ENCODE measurements at regions not wholly inside any gene's neighbourhood (a gene's known extent, or its start where the extent isn't known, plus 50 kb on each side); places are given as distances from the start of the nearest gene placed in this dataset.
"Not testable (repeated sequence)": the region's sequence is repeated elsewhere in the genome, so short reads cannot be mapped to it uniquely, and the experiment has no call there.

- H3K36me3 ChIP-seq (ENCODE audit: control insufficient read depth, low read length) = no peaks in the 10 kb centered on the region
- H3K9me2 ChIP-seq (replicated peaks; ENCODE audit: control insufficient read depth, low read length) = no peaks in the 10 kb centered on the region
- H3K4me1 ChIP-seq (ENCODE audit: control insufficient read depth, low read length) = no peaks in the 10 kb centered on the region
- H3K27me3 ChIP-seq (ENCODE audit: control insufficient read depth, low read length) = no peaks in the 10 kb centered on the region
- TF ChIP-seq, protein P1, sequence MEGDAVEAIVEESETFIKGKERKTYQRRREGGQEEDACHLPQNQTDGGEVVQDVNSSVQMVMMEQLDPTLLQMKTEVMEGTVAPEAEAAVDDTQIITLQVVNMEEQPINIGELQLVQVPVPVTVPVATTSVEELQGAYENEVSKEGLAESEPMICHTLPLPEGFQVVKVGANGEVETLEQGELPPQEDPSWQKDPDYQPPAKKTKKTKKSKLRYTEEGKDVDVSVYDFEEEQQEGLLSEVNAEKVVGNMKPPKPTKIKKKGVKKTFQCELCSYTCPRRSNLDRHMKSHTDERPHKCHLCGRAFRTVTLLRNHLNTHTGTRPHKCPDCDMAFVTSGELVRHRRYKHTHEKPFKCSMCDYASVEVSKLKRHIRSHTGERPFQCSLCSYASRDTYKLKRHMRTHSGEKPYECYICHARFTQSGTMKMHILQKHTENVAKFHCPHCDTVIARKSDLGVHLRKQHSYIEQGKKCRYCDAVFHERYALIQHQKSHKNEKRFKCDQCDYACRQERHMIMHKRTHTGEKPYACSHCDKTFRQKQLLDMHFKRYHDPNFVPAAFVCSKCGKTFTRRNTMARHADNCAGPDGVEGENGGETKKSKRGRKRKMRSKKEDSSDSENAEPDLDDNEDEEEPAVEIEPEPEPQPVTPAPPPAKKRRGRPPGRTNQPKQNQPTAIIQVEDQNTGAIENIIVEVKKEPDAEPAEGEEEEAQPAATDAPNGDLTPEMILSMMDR (IDR thresholded peaks at IDR 0.05; ENCODE audit: low read depth, low read length, poor library complexity, severe bottlenecking) = no peak
- no peak for TF ChIP-seq EZH2phosphoT487 (IDR thresholded peaks at IDR 0.05; ENCODE audit: borderline replicate concordance, low read length)
- H4K20me1 ChIP-seq (ENCODE audit: control insufficient read depth, insufficient read depth, low read depth, low read length) = no peaks in the 10 kb centered on the region
- no peaks in the 10 kb centered on the region for H3K9me3 ChIP-seq (ENCODE audit: control insufficient read depth, insufficient read depth, low read length)
- H3K27ac ChIP-seq (ENCODE audit: low read depth, low read length) = no peak overlapping the region
- no peaks in the 10 kb centered on the region for H3K79me2 ChIP-seq (ENCODE audit: control insufficient read depth, low read length)
- no peak overlapping the region for H3K4me2 ChIP-seq (ENCODE audit: low read length)
- H3F3A ChIP-seq (ENCODE audit: control insufficient read depth, insufficient read depth) = no peaks in the 10 kb centered on the region
- no peak overlapping the region for H3K4me3 ChIP-seq (ENCODE audit: low read length)
Measured at GRCh38 chr13:105672881-105673280, 862.6 kb downstream of the EFNB2 start.

DNA sequence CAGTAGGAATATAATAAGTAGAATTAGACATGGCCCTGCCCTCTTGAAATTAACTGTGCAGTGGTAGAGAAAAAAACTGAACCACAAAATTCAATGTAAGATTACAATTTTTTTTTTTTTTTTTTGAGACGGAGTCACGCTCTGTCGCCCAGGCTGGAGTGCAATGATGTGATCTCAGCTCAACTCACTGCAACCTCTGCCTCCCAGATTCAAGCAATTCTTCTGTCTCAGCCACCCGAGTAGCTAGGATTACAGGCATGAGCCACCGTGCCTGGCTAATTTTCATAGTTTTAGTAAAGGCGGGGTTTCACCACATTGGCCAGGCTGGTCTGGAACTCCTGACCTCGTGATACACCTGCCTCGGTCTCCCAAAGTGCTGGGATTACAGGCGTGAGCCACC is 864.3 kb downstream of the EFNB2 start:
- not testable (repeated sequence) for H3F3A ChIP-seq (ENCODE audit: control insufficient read depth, insufficient read depth); H3K4me3 ChIP-seq (ENCODE audit: low read length); H3K9me2 ChIP-seq (replicated peaks; ENCODE audit: control insufficient read depth, low read length); H3K4me1 ChIP-seq (ENCODE audit: control insufficient read depth, low read length); H4K20me1 ChIP-seq (ENCODE audit: control insufficient read depth, insufficient read depth, low read depth, low read length); H3K27ac ChIP-seq (ENCODE audit: low read depth, low read length); H3K4me2 ChIP-seq (ENCODE audit: low read length); H3K36me3 ChIP-seq (ENCODE audit: control insufficient read depth, low read length); H3K79me2 ChIP-seq (ENCODE audit: control insufficient read depth, low read length); H3K9me3 ChIP-seq (ENCODE audit: control insufficient read depth, insufficient read depth, low read length); H3K27me3 ChIP-seq (ENCODE audit: control insufficient read depth, low read length)

DNA sequence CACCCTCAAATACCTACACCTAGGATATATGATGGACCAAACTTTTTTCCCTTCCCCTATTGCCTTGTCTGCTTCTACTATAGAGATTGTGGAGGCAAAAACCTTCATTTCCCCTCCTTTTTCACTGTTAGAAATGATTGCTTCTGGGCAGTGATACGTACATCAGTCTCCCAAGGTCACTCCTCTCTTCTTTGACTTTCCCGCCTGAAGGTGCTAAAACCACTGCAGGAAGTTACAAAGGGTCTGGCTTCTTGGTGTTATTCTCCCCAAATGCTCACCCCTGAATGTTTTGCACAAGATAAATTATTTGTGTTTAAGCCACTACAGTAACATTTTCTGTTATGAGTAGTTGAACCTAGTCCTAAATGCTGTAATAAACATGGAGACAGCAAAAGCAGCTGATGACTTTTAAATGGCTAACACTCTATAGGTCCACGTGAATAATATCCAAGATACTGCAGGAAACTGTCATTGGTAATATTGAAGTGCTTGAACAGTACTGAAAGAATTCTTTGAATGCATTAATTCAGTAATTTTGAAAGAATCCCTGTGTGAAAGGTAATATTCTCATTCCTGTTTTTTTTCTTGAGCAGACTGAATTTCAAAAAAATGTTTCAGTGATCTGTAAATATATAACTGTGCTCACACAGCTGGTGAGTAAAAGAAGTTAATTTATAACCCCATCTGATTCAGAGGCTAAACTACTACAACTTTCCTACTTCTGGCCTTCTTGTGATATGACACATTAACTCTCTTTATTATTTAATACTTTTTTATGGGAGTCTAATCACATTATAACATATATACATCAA is 865.1 kb downstream of the EFNB2 start:
- Histone ChIP-seq H3K27ac (ENCODE audit: low read depth, low read length) (no peak overlapping the region), H3F3A (ENCODE audit: control insufficient read depth, insufficient read depth) (no peaks in the 10 kb centered on the region), H3K9me3 (ENCODE audit: control insufficient read depth, insufficient read depth, low read length) (no peaks in the 10 kb centered on the region), H4K20me1 (ENCODE audit: control insufficient read depth, insufficient read depth, low read depth, low read length) (no peaks in the 10 kb centered on the region), H3K9me2 (replicated peaks; ENCODE audit: control insufficient read depth, low read length) (no peaks in the 10 kb centered on the region), H3K36me3 (ENCODE audit: control insufficient read depth, low read length) (no peaks in the 10 kb centered on the region), H3K27me3 (ENCODE audit: control insufficient read depth, low read length) (no peaks in the 10 kb centered on the region), H3K4me1 (ENCODE audit: control insufficient read depth, low read length) (no peaks in the 10 kb centered on the region), H3K4me2 (ENCODE audit: low read length) (no peak overlapping the region), H3K79me2 (ENCODE audit: control insufficient read depth, low read length) (no peaks in the 10 kb centered on the region), H3K4me3 (ENCODE audit: low read length) (no peak overlapping the region)
- no peak for TF ChIP-seq EZH2phosphoT487 (IDR thresholded peaks at IDR 0.05; ENCODE audit: borderline replicate concordance, low read length)
- TF ChIP-seq, protein P1 (IDR thresholded peaks at IDR 0.05; ENCODE audit: low read depth, low read length, poor library complexity, severe bottlenecking) = no peak

- no peaks in the 10 kb centered on the region for H3K4me1 ChIP-seq (ENCODE audit: control insufficient read depth, low read length)
- no peaks in the 10 kb centered on the region for H3K36me3 ChIP-seq (ENCODE audit: control insufficient read depth, low read length)
- TF ChIP-seq, protein P1 (IDR thresholded peaks at IDR 0.05; ENCODE audit: low read depth, low read length, poor library complexity, severe bottlenecking) = no peak
- TF ChIP-seq EZH2phosphoT487 (IDR thresholded peaks at IDR 0.05; ENCODE audit: borderline replicate concordance, low read length) = no peak
- no peak overlapping the region for H3K4me2 ChIP-seq (ENCODE audit: low read length)
- H3K4me3 ChIP-seq (ENCODE audit: low read length) = no peak overlapping the region
- no peaks in the 10 kb centered on the region for H3K27me3 ChIP-seq (ENCODE audit: control insufficient read depth, low read length)
- H3K9me2 ChIP-seq (replicated peaks; ENCODE audit: control insufficient read depth, low read length) = no peaks in the 10 kb centered on the region
- no peaks in the 10 kb centered on the region for H3F3A ChIP-seq (ENCODE audit: control insufficient read depth, insufficient read depth)
- no peaks in the 10 kb centered on the region for H4K20me1 ChIP-seq (ENCODE audit: control insufficient read depth, insufficient read depth, low read depth, low read length)
- no peaks in the 10 kb centered on the region for H3K79me2 ChIP-seq (ENCODE audit: control insufficient read depth, low read length)
- no peak overlapping the region for H3K27ac ChIP-seq (ENCODE audit: low read depth, low read length)
- H3K9me3 ChIP-seq (ENCODE audit: control insufficient read depth, insufficient read depth, low read length) = no peaks in the 10 kb centered on the region
Measured at GRCh38 chr13:105665284-105665683, 870.2 kb downstream of the EFNB2 start.
